DOHH2 (cell line): ENCODE measurements at regions not wholly inside any gene's neighbourhood (a gene's known extent, or its start where the extent isn't known, plus 50 kb on each side); places are given as distances from the start of the nearest gene placed in this dataset.

Experiments used
- H3F3A ChIP-seq: fragments of 200-600 bp; sonication (generic), shearing (Covaris generic); 2 replicates; pipeline ENCODE4 v1.6.0; 2016; ENCODE audit warnings: antibody characterized with exemption, mild to moderate bottlenecking; ENCODE audit not compliant: control insufficient read depth, insufficient read depth
- H3K27ac ChIP-seq: fragments of 200-600 bp; sonication (generic); 2 replicates; pipeline ENCODE4 v1.5.1; 2014; ENCODE audit warnings: low read depth, mild to moderate bottlenecking, low read length, moderate library complexity
- H3K27me3 ChIP-seq: fragments of 200-600 bp; sonication (generic); 2 replicates; pipeline ENCODE4 v1.6.1; 2014; ENCODE audit warnings: mild to moderate bottlenecking, low read length, mixed read lengths; ENCODE audit not compliant: control insufficient read depth
- H3K36me3 ChIP-seq: fragments of 200-600 bp; sonication (generic); 2 replicates; pipeline ENCODE4 v1.6.1; 2014; ENCODE audit warnings: mild to moderate bottlenecking, low read length, moderate library complexity, mixed read lengths; ENCODE audit not compliant: control insufficient read depth
- H3K4me1 ChIP-seq: fragments of 200-600 bp; sonication (generic); 2 replicates; pipeline ENCODE4 v1.6.1; 2014; ENCODE audit warnings: mild to moderate bottlenecking, low read length, mixed read lengths; ENCODE audit not compliant: control insufficient read depth
- H3K4me2 ChIP-seq: fragments of 200-600 bp; sonication (generic); 2 replicates; pipeline ENCODE4 v1.6.0; 2014; ENCODE audit warnings: mild to moderate bottlenecking, low read length, moderate library complexity
- H3K4me3 ChIP-seq: fragments of 200-600 bp; sonication (generic); 2 replicates; pipeline ENCODE4 v1.5.1; 2014; ENCODE audit warnings: mild to moderate bottlenecking, low read length, mixed read lengths
- H3K79me2 ChIP-seq: fragments of 200-600 bp; sonication (generic); 2 replicates; pipeline ENCODE4 v1.6.1; 2014; ENCODE audit warnings: mild to moderate bottlenecking, low read length, mixed read lengths; ENCODE audit not compliant: control insufficient read depth
- H3K9me2 ChIP-seq: fragments of 200-600 bp; sonication (generic); replicated peaks from 2 replicates; pipeline ENCODE4 v1.6.1; 2014; ENCODE audit warnings: mild to moderate bottlenecking, low read length, mixed read lengths; ENCODE audit not compliant: control insufficient read depth
- H3K9me3 ChIP-seq: fragments of 200-600 bp; sonication (generic); 2 replicates; pipeline ENCODE4 v1.6.1; 2014; ENCODE audit warnings: antibody characterized with exemption, low read length, mixed read lengths; ENCODE audit not compliant: control insufficient read depth, insufficient read depth
- H4K20me1 ChIP-seq: fragments of 200-600 bp; sonication (generic); 2 replicates; pipeline ENCODE4 v1.6.0; 2014; ENCODE audit warnings: low read depth, mild to moderate bottlenecking, antibody characterized with exemption, low read length, moderate library complexity; ENCODE audit not compliant: control insufficient read depth, insufficient read depth
- EZH2phosphoT487 ChIP-seq: fragments of 200-600 bp; sonication (generic); IDR thresholded peaks from 2 replicates; pipeline ENCODE4 v1.6.1; 2017; ENCODE audit warnings: borderline replicate concordance, mild to moderate bottlenecking, antibody characterized with exemption, low read length, moderate library complexity, mixed read lengths
- TF ChIP-seq, protein P1 (sequence below): fragments of 200-600 bp; sonication (generic); IDR thresholded peaks from one replicate; pipeline ENCODE4 v1.5.1; 2014; ENCODE audit warnings: antibody characterized with exemption, mild to moderate bottlenecking, low read depth, low read length; ENCODE audit not compliant: poor library complexity, severe bottlenecking

DNA sequence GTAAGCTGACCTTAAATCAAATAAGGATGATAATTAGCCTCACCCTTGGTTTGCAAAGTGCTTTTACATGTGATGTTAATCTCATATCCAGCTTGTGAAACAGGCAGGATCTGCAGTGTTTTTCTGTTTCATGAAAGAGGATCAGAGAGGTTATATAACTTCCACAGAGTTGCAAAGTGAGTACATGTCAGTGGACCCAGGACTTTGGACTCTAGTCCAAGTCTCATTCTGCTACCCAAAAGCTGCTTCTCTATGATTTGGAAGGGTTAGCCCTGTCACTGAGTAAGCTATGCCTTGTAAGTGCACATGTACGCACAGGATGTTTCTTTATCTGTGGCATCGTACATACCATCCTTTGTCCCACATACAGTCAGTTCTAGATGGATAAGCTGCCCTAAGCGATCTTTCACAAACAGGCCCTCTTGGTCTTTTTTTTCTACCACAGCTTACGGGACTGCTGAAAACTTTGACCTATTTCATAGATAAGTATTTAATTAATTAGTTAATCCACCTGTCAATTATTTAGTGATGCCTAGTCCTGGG lies 322.9 kb downstream of the TMEM38B start:
- Histone ChIP-seq H4K20me1 (no peaks in the 10 kb centered on the region), H3K4me3 (no peak overlapping the region), H3K4me2 (no peak overlapping the region), H3K4me1 (peaks cover 2% of the 10 kb centered on the region), H3K36me3 (no peaks in the 10 kb centered on the region), H3K9me3 (no peaks in the 10 kb centered on the region), H3K27ac (no peak overlapping the region), H3F3A (no peaks in the 10 kb centered on the region), H3K79me2 (no peaks in the 10 kb centered on the region), H3K9me2 (no peaks in the 10 kb centered on the region), H3K27me3 (peaks cover 3% of the 10 kb centered on the region; the same call in 1 of the 2 replicates)
- TF ChIP-seq, protein P1, sequence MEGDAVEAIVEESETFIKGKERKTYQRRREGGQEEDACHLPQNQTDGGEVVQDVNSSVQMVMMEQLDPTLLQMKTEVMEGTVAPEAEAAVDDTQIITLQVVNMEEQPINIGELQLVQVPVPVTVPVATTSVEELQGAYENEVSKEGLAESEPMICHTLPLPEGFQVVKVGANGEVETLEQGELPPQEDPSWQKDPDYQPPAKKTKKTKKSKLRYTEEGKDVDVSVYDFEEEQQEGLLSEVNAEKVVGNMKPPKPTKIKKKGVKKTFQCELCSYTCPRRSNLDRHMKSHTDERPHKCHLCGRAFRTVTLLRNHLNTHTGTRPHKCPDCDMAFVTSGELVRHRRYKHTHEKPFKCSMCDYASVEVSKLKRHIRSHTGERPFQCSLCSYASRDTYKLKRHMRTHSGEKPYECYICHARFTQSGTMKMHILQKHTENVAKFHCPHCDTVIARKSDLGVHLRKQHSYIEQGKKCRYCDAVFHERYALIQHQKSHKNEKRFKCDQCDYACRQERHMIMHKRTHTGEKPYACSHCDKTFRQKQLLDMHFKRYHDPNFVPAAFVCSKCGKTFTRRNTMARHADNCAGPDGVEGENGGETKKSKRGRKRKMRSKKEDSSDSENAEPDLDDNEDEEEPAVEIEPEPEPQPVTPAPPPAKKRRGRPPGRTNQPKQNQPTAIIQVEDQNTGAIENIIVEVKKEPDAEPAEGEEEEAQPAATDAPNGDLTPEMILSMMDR = no peak
- TF ChIP-seq EZH2phosphoT487 = no peak

DNA sequence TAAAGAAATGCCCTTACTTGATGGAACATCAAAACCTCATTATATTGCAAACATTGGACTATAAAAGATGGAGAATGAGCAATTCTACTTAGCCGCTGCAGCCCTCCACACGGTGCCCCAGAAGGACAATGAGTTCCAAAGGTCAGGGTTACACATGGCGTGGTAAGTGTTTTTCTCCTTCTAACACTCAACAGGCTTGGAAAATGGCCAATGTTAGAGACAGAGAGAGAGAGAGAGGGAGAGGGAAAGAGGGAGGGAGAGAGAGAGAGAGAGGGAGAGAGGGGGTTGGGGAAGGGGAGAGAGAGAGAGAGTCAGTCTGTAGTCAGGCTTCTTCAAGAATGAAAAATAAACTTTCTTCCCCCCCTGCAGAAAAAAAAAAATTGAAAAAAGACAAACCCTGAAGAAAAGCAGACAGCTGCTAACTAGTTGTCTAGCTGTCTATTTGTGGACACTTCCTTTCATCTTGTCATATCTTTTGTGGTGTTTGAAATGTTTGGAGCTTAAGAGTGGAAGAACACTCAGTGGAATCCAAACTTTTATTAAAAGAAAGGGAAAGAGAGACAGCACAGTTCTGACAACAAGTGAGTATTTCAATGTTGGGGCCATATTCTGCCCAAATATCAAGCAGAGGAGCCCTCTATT lies 324.8 kb downstream of the TMEM38B start:
- no peaks in the 10 kb centered on the region for H3K36me3 ChIP-seq
- H3K4me1 ChIP-seq = no peaks in the 10 kb centered on the region
- H3K9me2 ChIP-seq = no peaks in the 10 kb centered on the region
- peaks cover 4% of the 10 kb centered on the region; the same call in 1 of the 2 replicates for H3K27me3 ChIP-seq
- H3K4me2 ChIP-seq = no peak overlapping the region
- no peaks in the 10 kb centered on the region for H4K20me1 ChIP-seq
- no peak overlapping the region for H3K27ac ChIP-seq
- no peaks in the 10 kb centered on the region for H3K9me3 ChIP-seq
- H3F3A ChIP-seq = no peaks in the 10 kb centered on the region
- TF ChIP-seq, protein P1 = no peak
- no peak for TF ChIP-seq EZH2phosphoT487
- no peak overlapping the region for H3K4me3 ChIP-seq
- H3K79me2 ChIP-seq = no peaks in the 10 kb centered on the region

DNA sequence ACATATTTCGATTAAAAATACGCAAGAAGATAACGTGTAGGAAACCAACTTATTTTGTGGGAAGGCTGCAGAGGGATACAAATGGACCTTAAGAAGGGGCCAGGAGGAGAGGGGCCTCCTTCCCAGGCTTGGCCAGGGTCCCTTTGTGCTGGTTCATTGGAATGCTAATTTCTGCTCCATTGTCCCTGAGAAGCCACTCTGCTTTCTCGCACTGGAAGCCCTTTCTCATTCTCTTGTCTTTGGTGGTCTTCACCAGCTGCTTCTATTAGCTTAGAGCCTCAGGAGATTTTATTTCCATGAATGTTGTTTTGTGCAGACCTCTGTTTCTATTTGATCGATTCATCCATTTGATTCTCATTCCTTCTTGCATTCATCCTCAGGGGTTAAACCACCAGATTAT lies 325.4 kb downstream of the TMEM38B start:
- no peak overlapping the region for H3K4me2 ChIP-seq
- TF ChIP-seq, protein P1 = no peak
- TF ChIP-seq EZH2phosphoT487 = no peak
- H3K4me3 ChIP-seq = no peak overlapping the region
- no peaks in the 10 kb centered on the region for H3K9me2 ChIP-seq
- H3K36me3 ChIP-seq = no peaks in the 10 kb centered on the region
- no peaks in the 10 kb centered on the region for H3F3A ChIP-seq
- H3K4me1 ChIP-seq = no peaks in the 10 kb centered on the region
- no peaks in the 10 kb centered on the region for H4K20me1 ChIP-seq
- no peaks in the 10 kb centered on the region for H3K9me3 ChIP-seq
- H3K79me2 ChIP-seq = no peaks in the 10 kb centered on the region
- H3K27ac ChIP-seq = no peak overlapping the region
- peaks cover 4% of the 10 kb centered on the region; the same call in 1 of the 2 replicates for H3K27me3 ChIP-seq
